Left lobe of liver (tissue), 2 donors: ENCODE measurements at regions not wholly inside any gene's neighbourhood (a gene's known extent, or its start where the extent isn't known, plus 50 kb on each side); places are given as distances from the start of the nearest gene placed in this dataset.
"Not testable (repeated sequence)": the region's sequence is repeated elsewhere in the genome, so short reads cannot be mapped to it uniquely, and the experiment has no call there.

Experiments
- ATAC-seq: fragments of 200-7000 bp; cut with Tn5 transposase; one replicate; pipeline ENCODE4 v1.9.1; 2020; ENCODE audit warnings: mild to moderate bottlenecking, moderate library complexity
- DNase-seq: peaks from one replicate; pipeline ENCODE4 v3.0.0-alpha.2; 2020; ENCODE audit warnings: low spot score
- donor health status: DM: no; HTN: no; CAD: no; lungs with moderate emphysema.
- donor health status: DM: no; HTN: yes; CAD: no.

- not testable (repeated sequence) for ATAC-seq, DNase-seq
Observed at GRCh38 chr1:146729642-146730344, 208.3 kb upstream of the NBPF12 start.

GRCh38 chr1:146715054-146715453 is 223.1 kb upstream of the NBPF12 start:
- ATAC-seq, DNase-seq: not testable (repeated sequence)

- DNase-seq, result not testable (repeated sequence)
- peak; percentile 97 for ATAC-seq
Observed at GRCh38 chr1:146710838-146711521, 227.1 kb upstream of the NBPF12 start.

GRCh38 chr1:146709302-146709701 is 228.8 kb upstream of the NBPF12 start:
- ATAC-seq, result not testable (repeated sequence)

GRCh38 chr1:146704162-146704724 is 233.9 kb upstream of the NBPF12 start:
- DNase-seq, result not testable (repeated sequence)
- peak; percentile 19 for ATAC-seq

More at GRCh38 chr1:146709302-146709701, 228.8 kb upstream of the NBPF12 start:
- DNase-seq, result not testable (repeated sequence)

GRCh38 chr1:146701320-146701719 is 236.8 kb upstream of the NBPF12 start:
- not testable (repeated sequence) for ATAC-seq, DNase-seq

- DNase-seq, ATAC-seq: not testable (repeated sequence)
Observed at GRCh38 chr1:146695388-146695787, 242.7 kb upstream of the NBPF12 start.

- DNase-seq, ATAC-seq: not testable (repeated sequence)
Observed at GRCh38 chr1:146691798-146692197, 246.3 kb upstream of the NBPF12 start.

GRCh38 chr1:146688893-146689292 is 249.2 kb upstream of the NBPF12 start:
- DNase-seq, ATAC-seq: not testable (repeated sequence)

GRCh38 chr1:146686777-146687366 is 251.3 kb upstream of the NBPF12 start:
- ATAC-seq, result peak; percentile 84
- peak; percentile 50 for DNase-seq

- ATAC-seq, DNase-seq: not testable (repeated sequence)
Observed at GRCh38 chr1:146683126-146683429, 255.0 kb upstream of the NBPF12 start.

- not testable (repeated sequence) for ATAC-seq, DNase-seq
Observed at GRCh38 chr1:146682227-146683125, 255.6 kb upstream of the NBPF12 start.

GRCh38 chr1:146673729-146674299 is 264.3 kb upstream of the NBPF12 start:
- ATAC-seq, DNase-seq: not testable (repeated sequence)

- not testable (repeated sequence) for DNase-seq, ATAC-seq
Observed at GRCh38 chr1:146672608-146673007, 265.5 kb upstream of the NBPF12 start.

- not testable (repeated sequence) for ATAC-seq, DNase-seq
Observed at GRCh38 chr1:146671588-146671987, 266.5 kb upstream of the NBPF12 start.

- ATAC-seq, DNase-seq: not testable (repeated sequence)
Observed at GRCh38 chr1:146670832-146671566, 267.1 kb upstream of the NBPF12 start.

GRCh38 chr1:146666275-146666674 is 271.8 kb upstream of the NBPF12 start:
- not testable (repeated sequence) for ATAC-seq, DNase-seq

GRCh38 chr1:146660242-146660641 is 277.9 kb upstream of the NBPF12 start:
- ATAC-seq, DNase-seq: not testable (repeated sequence)
